HCT116 (cell line): ENCODE measurements at regions not wholly inside any gene's neighbourhood (a gene's known extent, or its start where the extent isn't known, plus 50 kb on each side); places are given as distances from the start of the nearest gene placed in this dataset.

Experiments
- ATAC-seq: fragments of 200-7000 bp; cut with Tn5 transposase; 2 replicates; pipeline ENCODE4 v1.9.1; 2020; ENCODE audit warnings: mild to moderate bottlenecking, moderate library complexity
- BruUV-seq: library from RNA; stranded (reverse); fragments of 400-500 nt; replicated peaks from 2 replicates; lab custom pipeline; 2021; lab: Mats Ljungman, UMichigan
- CTCF ChIA-PET: fragments of 300-600 bp; sonication (Branson Sonifier 250); formaldehyde crosslinking; loops from one replicate; lab custom pipeline; 2021; ENCODE audit warnings: antibody characterized with exemption; lab: Charles Lee
- POLR2A ChIA-PET: fragments of 300-600, 350-600 bp; sonication (Branson Sonifier 250); formaldehyde crosslinking; loops from one replicate; lab custom pipeline; 2021; ENCODE audit warnings: antibody characterized with exemption; lab: Charles Lee
- RAD21 ChIA-PET, 2 experiments: fragments of 300-600 bp; sonication (Branson Sonifier 250); formaldehyde crosslinking; loops; one replicate each; lab custom pipeline; 2023; ENCODE audit warnings: low total read pairs in 2 of 2; ENCODE audit not compliant: uncharacterized antibody in 2 of 2, unreplicated experiment in 2 of 2, low non-redundant PET in 1 of 2; lab: Charles Lee
- DNase-seq: peaks from one replicate; pipeline ENCODE4 v3.0.0-alpha.2; 2010; ENCODE audit warnings: low read depth, low spot score
- H2AFZ ChIP-seq: fragments of 200-600 bp; shearing (Covaris generic), sonication (generic); 2 replicates; pipeline ENCODE4 v1.6.1; 2017; ENCODE audit warnings: low read depth, mixed run types, mixed read lengths, antibody characterized with exemption, low read length; ENCODE audit not compliant: poor library complexity, severe bottlenecking
- H3K27ac ChIP-seq: 2 replicates; pipeline ENCODE4 v1.5.1; 2012; ENCODE audit warnings: low read depth, low read length
- H3K27me3 ChIP-seq: fragments of 200-600 bp; sonication (generic); 2 replicates; pipeline ENCODE4 v1.6.1; 2016; ENCODE audit warnings: mixed run types, low read length, mixed read lengths; ENCODE audit not compliant: insufficient read depth
- H3K36me3 ChIP-seq, 2 experiments: fragments of 200-500 bp in 1 of 2; fragments of 200-600 bp in 1 of 2; sonication (Bioruptor generic) in 1 of 2; sonication (generic) in 1 of 2; 2 replicates each; pipeline versions ENCODE4 v1.5.1 to v1.6.1; 2014 to 2016; ENCODE audit warnings: low read length in 2 of 2, inconsistent platforms in 1 of 2, mixed read lengths in 1 of 2, mixed run types in 1 of 2; ENCODE audit not compliant: insufficient read depth in 2 of 2, control insufficient read depth in 1 of 2
- H3K4me1 ChIP-seq, 2 experiments: fragments of 200-600 bp in 1 of 2; sonication (generic) in 1 of 2; 2 replicates each; pipeline versions ENCODE4 v1.5.1 to v1.6.1; 2012 to 2017; ENCODE audit warnings: low read length in 2 of 2, inconsistent platforms in 1 of 2, mild to moderate bottlenecking in 1 of 2, mixed read lengths in 1 of 2, mixed run types in 1 of 2, moderate library complexity in 1 of 2; ENCODE audit not compliant: insufficient read depth in 2 of 2, control insufficient read depth in 1 of 2
- H3K4me2 ChIP-seq: fragments of 200-600 bp; sonication (generic); 2 replicates; pipeline ENCODE4 v1.6.1; 2017; ENCODE audit warnings: mixed run types, low read length, mixed read lengths
- H3K4me3 ChIP-seq, 2 experiments: fragments of 200-600 bp in 1 of 2; sonication (generic) in 1 of 2; replicated peaks in 1 of 2; 2 replicates each; pipeline ENCODE4 v1.5.1; 2011 to 2016; ENCODE audit warnings: low read length in 2 of 2, control low read depth in 1 of 2, low read depth in 1 of 2, mild to moderate bottlenecking in 1 of 2, mixed read lengths in 1 of 2, mixed run types in 1 of 2
- H3K79me2 ChIP-seq: fragments of 200-600 bp; sonication (generic); 2 replicates; pipeline ENCODE4 v1.6.1; 2017; ENCODE audit warnings: mild to moderate bottlenecking, mixed run types, low read length, moderate library complexity, mixed read lengths; ENCODE audit not compliant: insufficient read depth
- H3K9ac ChIP-seq: fragments of 200-600 bp; sonication (generic); 2 replicates; pipeline ENCODE4 v1.6.1; 2016; ENCODE audit warnings: low read length, mixed read lengths
- H3K9me2 ChIP-seq: fragments of 200-600 bp; sonication (generic), shearing (Covaris generic); 2 replicates; pipeline ENCODE4 v1.6.1; 2017; ENCODE audit warnings: mixed run types, mild to moderate bottlenecking, moderate library complexity; ENCODE audit not compliant: insufficient read depth
- H3K9me3 ChIP-seq, 2 experiments: fragments of 200-500 bp in 1 of 2; fragments of 200-600 bp in 1 of 2; sonication (Bioruptor generic) in 1 of 2; sonication (generic) in 1 of 2; 2 replicates each; pipeline ENCODE4 v1.6.1; 2014 to 2017; ENCODE audit warnings: low read length in 2 of 2, mixed read lengths in 2 of 2, inconsistent platforms in 1 of 2, low read depth in 1 of 2, mild to moderate bottlenecking in 1 of 2, mixed run types in 1 of 2, moderate library complexity in 1 of 2; ENCODE audit not compliant: control insufficient read depth in 1 of 2, insufficient read depth in 1 of 2
- H4K20me1 ChIP-seq: fragments of 200-600 bp; sonication (generic), shearing (Covaris generic); 2 replicates; pipeline ENCODE4 v1.6.1; 2017; ENCODE audit warnings: mixed run types, mild to moderate bottlenecking, moderate library complexity; ENCODE audit not compliant: insufficient read depth
- EGR1 ChIP-seq: IDR thresholded peaks from 2 replicates; pipeline ENCODE4 v1.6.1; 2012; ENCODE audit warnings: low read depth
- FOSL1 ChIP-seq: IDR thresholded peaks from 2 replicates; pipeline ENCODE4 v1.6.1; 2012; ENCODE audit warnings: low read depth
- intact Hi-C: fragments of 100-400 bp; cut with micrococcal nuclease; formaldehyde crosslinking; loops from 2 replicates; pipeline ENCODE4 v1.10.0; 2022
- TF ChIP-seq, protein P1 (sequence below): IDR thresholded peaks from 2 replicates; pipeline ENCODE4 v1.6.1; 2012
- TF ChIP-seq, protein P2 (sequence below), 3 experiments: fragments of 200-600 bp in 1 of 3; sonication (generic) in 1 of 3; IDR thresholded peaks in 2 of 3; conservative IDR thresholded peaks in 1 of 3; 2 replicates each; pipeline ENCODE4 v1.5.1; 2012 to 2017; ENCODE audit warnings: low read depth in 2 of 3, low read length in 2 of 3, antibody characterized with exemption in 1 of 3, borderline replicate concordance in 1 of 3, control low read depth in 1 of 3, mild to moderate bottlenecking in 1 of 3, mixed read lengths in 1 of 3, mixed run types in 1 of 3, moderate library complexity in 1 of 3; ENCODE audit not compliant: insufficient read depth in 1 of 3
- TF ChIP-seq, protein P3 (sequence below): IDR thresholded peaks from 2 replicates; pipeline ENCODE4 v1.6.1; 2012

DNA sequence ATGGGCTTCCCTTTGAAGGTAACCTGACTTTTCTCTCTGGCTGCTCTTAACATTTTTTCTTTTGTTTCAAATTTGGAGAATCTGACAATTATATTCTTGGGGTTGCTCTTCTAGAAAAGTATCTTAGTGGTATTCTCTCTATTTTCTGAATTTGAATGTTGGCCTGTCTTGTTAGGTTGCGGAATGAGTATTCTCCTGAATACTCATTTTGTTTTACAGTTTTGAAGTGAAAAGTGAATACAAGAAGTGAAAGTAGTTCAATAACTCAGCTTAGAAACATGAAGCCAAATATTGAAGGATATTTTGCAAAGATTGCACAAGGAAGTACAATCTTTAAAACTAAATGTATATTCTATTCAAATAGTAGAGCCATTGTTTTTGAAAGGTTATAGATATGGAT lies 120.2 kb upstream of the MAP3K4 start:
- no peaks in the 10 kb centered on the region for H4K20me1 ChIP-seq
- H3K4me1 ChIP-seq: no peaks in the 10 kb centered on the region
- CTCF ChIA-PET: no interaction called here
- H2AFZ ChIP-seq: no peak overlapping the region
- H3K79me2 ChIP-seq: no peaks in the 10 kb centered on the region
- TF ChIP-seq, protein P1, sequence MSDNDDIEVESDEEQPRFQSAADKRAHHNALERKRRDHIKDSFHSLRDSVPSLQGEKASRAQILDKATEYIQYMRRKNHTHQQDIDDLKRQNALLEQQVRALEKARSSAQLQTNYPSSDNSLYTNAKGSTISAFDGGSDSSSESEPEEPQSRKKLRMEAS: no peak
- no TSS peak for BruUV-seq
- H3K4me2 ChIP-seq: no peak overlapping the region
- ATAC-seq: no peak
- H3K9me2 ChIP-seq: no peaks in the 10 kb centered on the region
- RAD21 ChIA-PET: no interaction called here
- H3K36me3 ChIP-seq: no peaks in the 10 kb centered on the region
- no peak overlapping the region for H3K9ac ChIP-seq
- no peak for DNase-seq
- H3K4me3 ChIP-seq: no peak overlapping the region
- POLR2A ChIA-PET: no interaction called here
- H3K27me3 ChIP-seq: no peaks in the 10 kb centered on the region
- no peaks in the 10 kb centered on the region for H3K9me3 ChIP-seq
- H3K27ac ChIP-seq: no peak overlapping the region
- intact Hi-C loops: no loop called here

DNA sequence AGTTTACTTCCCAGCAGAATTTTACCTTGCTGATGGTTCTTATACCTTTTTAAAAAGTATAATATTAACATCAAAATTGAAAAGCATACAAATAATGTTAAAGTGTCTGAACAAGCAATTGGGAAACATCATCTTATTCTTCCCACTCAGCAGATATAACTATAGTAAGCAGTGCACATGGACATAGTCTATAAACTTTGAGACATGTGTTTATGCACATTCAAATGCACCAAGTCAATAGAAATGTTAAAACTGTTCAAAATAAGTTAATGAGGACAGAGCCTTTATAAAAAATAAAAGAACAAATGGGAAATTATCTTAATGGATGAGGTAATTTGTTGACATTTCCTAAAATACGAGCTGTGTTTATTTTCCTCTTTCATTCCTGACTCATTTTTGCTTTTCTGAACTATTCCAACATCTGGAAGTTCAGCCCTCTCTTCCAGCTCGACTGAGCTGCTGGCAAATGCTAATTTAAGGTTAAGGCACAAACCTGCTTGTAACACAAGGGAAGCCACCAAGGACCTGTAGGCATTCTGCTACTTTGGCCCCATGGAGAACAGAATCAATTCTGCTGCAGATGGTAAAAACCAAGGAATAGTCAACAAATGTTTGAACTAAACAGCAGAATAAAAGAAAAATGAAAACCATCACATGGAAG lies 110.3 kb upstream of the MAP3K4 start:
- RAD21 ChIA-PET: no interaction called here
- TF ChIP-seq, protein P2, sequence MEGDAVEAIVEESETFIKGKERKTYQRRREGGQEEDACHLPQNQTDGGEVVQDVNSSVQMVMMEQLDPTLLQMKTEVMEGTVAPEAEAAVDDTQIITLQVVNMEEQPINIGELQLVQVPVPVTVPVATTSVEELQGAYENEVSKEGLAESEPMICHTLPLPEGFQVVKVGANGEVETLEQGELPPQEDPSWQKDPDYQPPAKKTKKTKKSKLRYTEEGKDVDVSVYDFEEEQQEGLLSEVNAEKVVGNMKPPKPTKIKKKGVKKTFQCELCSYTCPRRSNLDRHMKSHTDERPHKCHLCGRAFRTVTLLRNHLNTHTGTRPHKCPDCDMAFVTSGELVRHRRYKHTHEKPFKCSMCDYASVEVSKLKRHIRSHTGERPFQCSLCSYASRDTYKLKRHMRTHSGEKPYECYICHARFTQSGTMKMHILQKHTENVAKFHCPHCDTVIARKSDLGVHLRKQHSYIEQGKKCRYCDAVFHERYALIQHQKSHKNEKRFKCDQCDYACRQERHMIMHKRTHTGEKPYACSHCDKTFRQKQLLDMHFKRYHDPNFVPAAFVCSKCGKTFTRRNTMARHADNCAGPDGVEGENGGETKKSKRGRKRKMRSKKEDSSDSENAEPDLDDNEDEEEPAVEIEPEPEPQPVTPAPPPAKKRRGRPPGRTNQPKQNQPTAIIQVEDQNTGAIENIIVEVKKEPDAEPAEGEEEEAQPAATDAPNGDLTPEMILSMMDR (IDR thresholded peaks at IDR 0.05 in 2 of 3, conservative IDR thresholded peaks at IDR 0.05 in 1 of 3; ENCODE audit: borderline replicate concordance in 1 of 3, insufficient read depth in 1 of 3, low read depth in 2 of 3, low read length in 2 of 3): no peak
- TF ChIP-seq EGR1: no peak
- no peak for TF ChIP-seq FOSL1
- TF ChIP-seq, protein P3, sequence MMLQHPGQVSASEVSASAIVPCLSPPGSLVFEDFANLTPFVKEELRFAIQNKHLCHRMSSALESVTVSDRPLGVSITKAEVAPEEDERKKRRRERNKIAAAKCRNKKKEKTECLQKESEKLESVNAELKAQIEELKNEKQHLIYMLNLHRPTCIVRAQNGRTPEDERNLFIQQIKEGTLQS: no peak
- TF ChIP-seq, all 23 proteins: peak for 0
- POLR2A ChIA-PET: no interaction called here

More for the DNA sequence above, 110.3 kb upstream of the MAP3K4 start:
- intact Hi-C loops: no loop called here
- ATAC-seq (no peak), DNase-seq (no peak)
- BruUV-seq: no TSS peak
- H3K27ac ChIP-seq: no peak overlapping the region
- H3K4me2 ChIP-seq: no peak overlapping the region
- no peaks in the 10 kb centered on the region for H4K20me1 ChIP-seq
- CTCF ChIA-PET: no interaction called here
- H3K9ac ChIP-seq: no peak overlapping the region
- no peaks in the 10 kb centered on the region for H3K36me3 ChIP-seq
- no peaks in the 10 kb centered on the region for H3K27me3 ChIP-seq
- no peaks in the 10 kb centered on the region for H3K9me2 ChIP-seq
- H3K4me3 ChIP-seq: no peak overlapping the region
- H3K9me3 ChIP-seq: no peaks in the 10 kb centered on the region
- no peaks in the 10 kb centered on the region for H3K79me2 ChIP-seq
- no peaks in the 10 kb centered on the region for H3K4me1 ChIP-seq
- H2AFZ ChIP-seq: no peak overlapping the region
